Cortex of kidney (tissue), 1 donor: ENCODE measurements at regions not wholly inside any gene's neighbourhood (a gene's known extent, or its start where the extent isn't known, plus 50 kb on each side); places are given as distances from the start of the nearest gene placed in this dataset.
"Not testable (repeated sequence)": the region's sequence is repeated elsewhere in the genome, so short reads cannot be mapped to it uniquely, and the experiment has no call there.

ENCODE experiments used
- DNase-seq: peaks from one replicate; lab custom pipeline; 2025; lab: John Stamatoyannopoulos, UW

- DNase-seq = not testable (repeated sequence)
Observed at GRCh38 chr14:106061877-106062500, 535.6 kb downstream of the TMEM121 start.

DNA sequence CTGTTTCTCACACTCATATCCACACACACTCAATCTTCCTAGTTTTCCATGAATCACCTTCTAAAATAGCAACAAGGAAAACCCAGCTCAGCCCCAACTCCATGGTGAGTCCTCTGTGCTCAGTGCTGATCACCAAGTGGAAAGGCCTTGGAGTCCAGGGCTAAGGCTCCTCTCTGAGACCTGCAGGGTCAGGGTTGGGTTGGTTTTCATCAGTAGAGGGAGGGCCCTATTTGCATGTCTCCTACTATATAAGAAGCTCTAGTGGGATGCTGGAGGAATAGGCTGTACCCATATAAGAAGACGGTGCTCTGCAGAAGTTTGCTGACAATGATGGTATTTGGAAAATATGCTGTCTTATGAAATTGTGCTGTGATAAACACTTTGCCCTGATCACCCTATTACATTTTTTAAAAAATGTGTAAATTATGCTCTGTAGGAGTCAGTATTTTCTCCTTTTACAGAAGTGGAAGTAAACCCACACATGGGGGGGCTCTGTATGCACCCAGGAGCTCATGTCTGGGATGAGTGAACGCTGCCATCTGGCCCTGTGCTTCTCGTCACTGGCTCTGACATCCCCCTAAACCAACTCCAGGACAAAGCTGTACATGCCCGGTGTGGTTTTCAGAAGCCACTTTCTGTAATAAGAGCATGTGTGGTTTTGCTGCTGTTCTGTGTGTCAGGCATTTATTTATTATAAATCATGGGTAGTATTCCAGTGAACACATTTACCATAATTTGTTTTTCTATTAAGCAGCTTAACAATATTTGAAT is 536.3 kb downstream of the TMEM121 start:
- DNase-seq = no peak

DNA sequence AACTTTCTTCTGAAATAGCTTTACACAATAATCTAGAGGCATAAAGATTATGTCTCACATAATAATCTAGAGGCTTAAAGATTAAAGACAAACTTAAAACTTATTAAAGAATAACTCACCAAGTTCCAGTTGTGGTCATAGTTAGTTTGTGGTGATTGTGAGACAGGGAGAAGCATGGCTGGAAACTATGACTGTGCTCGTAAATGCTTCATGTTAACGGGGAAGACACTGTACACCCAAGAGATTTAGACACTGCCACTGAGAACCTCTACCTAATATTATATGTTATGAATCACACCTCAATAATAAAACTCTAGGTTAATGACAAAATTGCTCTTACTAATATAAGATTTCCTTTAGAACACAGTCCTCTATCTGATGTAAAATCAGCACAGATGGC is 541.6 kb downstream of the TMEM121 start:
- no peak for DNase-seq

- no peak for DNase-seq
Observed at GRCh38 chr14:106069804-106070625, 543.6 kb downstream of the TMEM121 start.

DNA sequence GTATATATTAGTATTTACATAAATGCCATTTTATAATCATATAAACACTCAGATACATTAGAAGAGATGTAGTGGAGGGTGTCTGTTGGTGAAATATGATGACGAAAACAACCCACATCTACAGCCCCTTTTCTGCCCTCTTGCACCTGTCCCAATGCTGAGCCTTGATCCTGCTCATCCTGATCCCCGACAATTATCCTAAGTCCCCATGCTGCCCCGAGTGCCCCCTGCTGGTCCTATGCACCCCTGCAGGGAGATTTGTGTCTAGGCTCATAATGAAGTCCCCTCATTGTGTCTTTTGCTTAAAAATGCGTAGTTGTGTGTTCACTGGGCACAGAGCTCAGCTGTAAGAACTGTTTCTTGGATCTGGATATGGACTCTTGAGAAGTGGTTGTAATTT is 554.5 kb downstream of the TMEM121 start:
- DNase-seq = no peak

DNA sequence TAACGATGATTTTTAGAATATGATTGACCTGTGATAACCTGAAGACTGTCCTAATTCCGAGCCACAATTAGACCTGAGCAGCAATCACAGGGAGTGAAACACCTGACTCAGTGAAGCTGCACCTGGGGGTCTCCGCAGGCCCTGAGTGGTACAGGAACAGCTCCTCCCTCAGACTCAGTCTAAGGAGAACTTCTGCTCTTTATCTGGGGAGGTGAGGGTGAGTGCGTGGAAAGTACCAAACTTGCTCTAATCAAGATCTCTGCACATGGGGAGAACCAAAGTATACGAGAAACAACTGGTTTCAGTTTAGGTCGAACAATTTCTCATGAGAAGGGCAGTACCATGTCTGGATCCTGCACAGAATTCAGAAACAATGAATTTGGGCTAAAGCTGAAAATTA is 555.3 kb downstream of the TMEM121 start:
- not testable (repeated sequence) for DNase-seq

DNA sequence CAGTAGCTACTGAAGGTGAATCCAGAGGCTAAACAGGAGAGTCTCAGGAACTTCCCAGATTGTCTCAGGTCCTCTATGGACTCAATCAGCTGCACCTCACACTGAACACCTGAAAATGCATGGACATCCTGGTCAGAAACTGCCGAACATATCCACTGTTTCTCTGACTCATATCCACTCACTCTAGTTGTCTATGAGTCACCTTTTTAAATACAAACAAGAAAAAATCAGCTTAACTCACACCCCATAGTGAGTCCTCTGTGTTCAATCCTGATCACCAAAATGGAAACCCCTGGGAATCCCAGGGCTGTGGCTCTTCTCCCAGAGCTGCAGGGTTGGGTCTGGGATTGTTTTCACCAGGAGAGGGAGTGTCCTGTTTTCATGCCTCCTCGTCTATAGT is 556.7 kb downstream of the TMEM121 start:
- DNase-seq = no peak

DNA sequence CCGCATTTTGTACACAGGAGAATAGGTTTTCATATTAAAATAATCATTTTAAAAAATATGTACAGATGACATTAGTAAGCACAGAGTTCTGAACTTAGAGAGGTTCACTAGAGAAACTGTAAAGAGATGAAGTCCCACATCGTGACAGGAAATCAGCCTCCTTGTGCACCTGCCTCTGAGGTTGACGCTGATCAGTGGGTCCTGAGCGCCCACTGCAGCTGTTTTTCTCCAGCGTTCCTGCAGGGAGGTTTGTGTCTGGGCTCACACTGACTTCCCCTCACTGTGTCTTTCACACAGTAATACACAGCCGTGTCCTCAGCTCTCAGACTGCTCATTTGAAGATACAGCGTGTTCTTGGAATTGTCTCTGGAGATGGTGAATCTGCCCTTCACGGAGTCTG is 561.5 kb downstream of the TMEM121 start:
- no peak for DNase-seq

DNA sequence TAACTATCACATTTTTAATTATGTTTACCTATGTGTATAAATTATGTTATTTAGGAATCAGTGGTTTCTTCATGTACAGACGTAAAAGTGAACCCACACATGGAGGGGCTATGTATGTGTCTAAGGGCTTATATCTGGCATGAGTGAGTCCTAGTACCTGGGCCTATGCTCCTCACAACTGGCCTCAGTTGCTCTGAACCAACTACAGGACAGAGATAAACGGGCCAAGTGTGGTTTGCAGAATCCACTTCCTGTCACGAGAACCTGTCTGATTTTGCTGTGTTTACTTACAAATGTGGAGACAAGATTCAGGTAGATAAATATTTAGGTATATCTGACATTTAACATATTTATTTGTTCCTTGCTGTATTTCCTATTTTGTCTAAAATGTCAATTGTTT is 562.5 kb downstream of the TMEM121 start:
- DNase-seq = not testable (repeated sequence)

DNA sequence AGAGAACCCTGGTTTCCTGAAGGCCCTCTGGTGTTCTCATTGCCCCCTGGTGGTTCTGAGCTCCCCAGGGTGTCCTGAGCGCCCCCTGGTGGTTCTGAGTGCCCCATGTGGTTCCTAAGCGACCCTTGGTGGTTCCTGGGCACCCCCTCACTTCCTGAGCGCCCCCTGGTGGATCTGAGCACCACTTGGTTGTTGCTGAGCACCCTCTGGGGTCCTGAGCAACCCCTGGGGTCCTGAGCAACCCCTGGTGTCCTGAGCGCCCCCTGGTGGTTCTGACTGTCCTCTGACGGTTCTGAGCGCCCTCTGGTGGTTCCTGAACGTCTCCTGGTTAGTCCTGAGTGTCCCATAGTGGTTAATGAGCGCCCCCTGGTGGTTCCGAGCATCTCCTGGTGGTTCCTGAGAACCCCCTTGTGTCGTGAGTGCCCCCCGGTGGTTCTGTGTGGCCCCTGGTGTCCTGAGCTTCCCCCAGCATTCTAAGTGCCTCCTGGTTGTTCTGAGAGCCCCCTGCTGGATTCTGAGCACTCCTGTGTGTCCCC is 568.3 kb downstream of the TMEM121 start:
- DNase-seq = no peak

DNA sequence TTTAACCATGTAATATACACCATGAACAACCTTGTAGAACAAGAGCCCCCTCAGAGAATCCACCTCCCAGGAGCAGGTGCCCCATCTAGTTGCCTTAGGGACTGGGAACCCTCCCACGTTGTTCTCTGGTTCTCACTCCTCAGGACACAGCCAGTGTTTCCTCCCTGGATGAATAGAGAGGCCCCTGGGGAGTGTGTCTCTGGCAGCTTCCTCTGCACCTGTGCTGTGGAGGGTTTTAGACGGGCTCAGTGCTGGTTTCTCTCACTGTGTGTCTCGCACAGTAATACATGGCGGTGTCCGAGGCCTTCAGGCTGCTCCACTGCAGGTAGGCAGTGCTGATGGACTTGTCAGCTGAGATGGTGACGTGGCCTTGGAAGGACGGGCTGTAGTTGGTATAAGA is 581.3 kb downstream of the TMEM121 start:
- DNase-seq = no peak

DNA sequence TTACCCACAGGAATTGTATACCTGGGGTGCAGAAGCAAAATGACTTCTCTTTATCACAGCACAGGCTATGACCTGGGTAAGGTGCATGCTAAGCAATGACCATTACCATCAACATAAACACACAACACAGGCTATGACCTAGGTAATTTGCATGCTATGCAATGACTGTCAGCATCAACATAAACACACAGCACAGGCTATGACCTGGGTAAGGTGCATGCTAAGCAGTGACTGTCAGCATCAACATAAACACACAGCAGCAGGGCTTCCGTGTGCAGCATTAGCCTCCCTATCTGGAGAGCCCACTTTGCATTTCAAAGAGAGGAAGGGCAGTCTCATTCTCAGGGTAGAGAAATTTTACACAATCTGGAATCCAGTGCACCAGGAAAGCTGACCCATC is 583.0 kb downstream of the TMEM121 start:
- DNase-seq = no peak

DNA sequence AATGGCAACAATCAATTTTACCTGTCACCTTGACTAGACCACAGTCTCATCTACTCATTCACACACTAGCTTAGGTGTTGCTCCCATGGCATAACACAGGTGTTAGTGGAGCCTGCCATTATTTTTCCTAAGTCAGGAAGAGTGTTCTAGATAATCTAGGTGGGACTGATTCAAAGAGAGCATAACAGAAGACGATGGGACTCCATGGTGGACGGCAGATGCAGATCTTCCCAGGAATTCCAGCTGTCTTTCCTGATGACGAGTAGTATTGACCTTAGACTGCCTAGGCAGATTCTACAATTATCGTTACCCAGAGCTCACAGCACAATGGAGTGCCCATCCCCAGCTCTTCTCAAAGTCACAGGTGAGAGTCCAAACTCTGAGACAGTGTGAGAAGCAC is 589.0 kb downstream of the TMEM121 start:
- no peak for DNase-seq

DNA sequence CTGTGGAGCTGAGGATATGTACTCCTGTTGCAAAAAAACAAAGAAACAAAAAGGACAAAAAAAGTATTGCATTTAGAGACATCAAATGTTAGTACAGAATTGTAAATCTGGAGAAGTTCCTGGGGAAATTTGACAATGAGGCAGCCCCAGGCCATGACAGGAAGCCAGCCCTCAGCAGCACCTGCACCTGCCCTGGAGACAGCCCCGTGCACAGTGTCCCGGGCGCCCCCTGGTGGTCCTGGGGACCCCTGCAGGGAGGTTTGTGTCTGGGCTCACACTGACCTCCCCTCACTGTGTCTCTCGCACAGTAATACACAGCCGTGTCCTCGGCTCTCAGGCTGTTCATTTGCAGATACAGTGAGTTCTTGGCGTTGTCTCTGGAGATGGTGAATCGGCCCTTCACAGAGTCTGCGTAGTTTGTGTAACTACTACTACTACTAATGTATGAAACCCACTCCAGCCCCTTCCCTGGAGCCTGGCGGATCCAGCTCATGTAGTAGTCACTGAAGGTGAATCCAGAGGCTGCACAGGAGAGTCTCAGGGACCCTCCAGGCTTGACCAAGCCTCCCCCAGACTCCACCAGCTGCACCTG is 590.1 kb downstream of the TMEM121 start:
- DNase-seq = not testable (repeated sequence)

- no peak for DNase-seq
Observed at GRCh38 chr14:106120101-106120500, 593.7 kb downstream of the TMEM121 start.

DNA sequence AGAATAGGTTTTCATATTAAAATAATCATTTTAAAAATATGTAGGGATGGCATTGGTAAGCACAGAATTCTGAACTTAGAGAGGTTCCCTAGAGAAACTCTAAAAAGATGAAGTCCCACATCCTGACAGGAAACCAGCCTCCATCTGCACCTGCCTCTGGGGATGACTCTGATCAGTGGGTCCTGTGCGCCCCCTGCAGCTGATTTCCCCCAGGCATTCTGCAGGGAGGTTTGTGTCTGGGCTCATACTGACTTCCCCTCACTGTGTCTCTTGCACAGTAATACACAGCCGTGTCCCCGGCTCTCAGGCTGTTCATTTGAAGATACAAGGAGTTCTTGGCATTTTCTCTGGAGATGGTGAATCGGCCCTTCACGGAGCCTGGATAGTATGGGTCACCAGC is 602.9 kb downstream of the TMEM121 start:
- DNase-seq = no peak

DNA sequence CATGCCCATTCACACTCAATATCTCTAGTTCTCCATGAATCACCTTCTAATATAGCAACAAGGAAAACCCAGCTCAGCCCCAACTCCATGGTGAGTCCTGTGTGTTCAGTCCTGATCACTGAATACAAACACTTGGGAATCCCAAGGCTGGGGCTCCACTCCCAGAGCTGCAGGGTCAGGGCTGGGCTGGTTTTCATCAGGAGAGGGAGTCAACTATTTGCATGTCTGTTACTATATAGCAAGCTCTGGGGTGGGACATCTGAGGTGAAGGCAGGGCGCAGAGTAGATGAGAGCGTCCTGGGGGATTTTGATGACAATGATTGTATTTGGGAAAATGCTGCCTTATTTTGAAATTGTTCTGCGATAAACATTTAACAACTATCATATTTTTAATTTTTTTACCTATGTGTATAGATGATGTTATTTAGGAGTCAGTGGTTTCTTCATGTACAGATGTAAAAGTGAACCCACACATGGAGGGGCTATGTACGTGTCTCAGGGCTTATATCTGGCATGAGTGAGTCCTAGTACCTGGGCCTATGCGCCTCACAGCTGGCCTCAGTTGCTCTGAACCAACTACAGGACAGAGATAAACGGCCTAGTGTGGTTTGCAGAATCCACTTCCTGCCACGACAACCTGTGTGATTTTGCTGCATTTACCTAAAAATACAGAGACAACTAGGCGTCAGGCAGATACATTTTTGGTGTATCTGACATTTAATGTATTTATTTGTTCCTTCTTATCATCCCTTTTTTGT is 603.7 kb downstream of the TMEM121 start:
- not testable (repeated sequence) for DNase-seq

GRCh38 chr14:106133126-106133525 is 606.7 kb downstream of the TMEM121 start:
- DNase-seq = not testable (repeated sequence)

- no peak for DNase-seq
Observed at GRCh38 chr14:106134886-106135285, 608.5 kb downstream of the TMEM121 start.

GRCh38 chr14:106141242-106142220 is 615.1 kb downstream of the TMEM121 start:
- DNase-seq = no peak
